HG02973 (cell line): ENCODE measurements at regions not wholly inside any gene's neighbourhood (a gene's known extent, or its start where the extent isn't known, plus 50 kb on each side); places are given as distances from the start of the nearest gene placed in this dataset.
"Not testable (repeated sequence)": the region's sequence is repeated elsewhere in the genome, so short reads cannot be mapped to it uniquely, and the experiment has no call there.

Experiments used
- ATAC-seq: cut with Tn5 transposase; IDR thresholded peaks from one replicate; pipeline ENCODE4 v1.9.1; 2021; ENCODE audit warnings: moderate library complexity; ENCODE audit not compliant: unreplicated experiment

DNA sequence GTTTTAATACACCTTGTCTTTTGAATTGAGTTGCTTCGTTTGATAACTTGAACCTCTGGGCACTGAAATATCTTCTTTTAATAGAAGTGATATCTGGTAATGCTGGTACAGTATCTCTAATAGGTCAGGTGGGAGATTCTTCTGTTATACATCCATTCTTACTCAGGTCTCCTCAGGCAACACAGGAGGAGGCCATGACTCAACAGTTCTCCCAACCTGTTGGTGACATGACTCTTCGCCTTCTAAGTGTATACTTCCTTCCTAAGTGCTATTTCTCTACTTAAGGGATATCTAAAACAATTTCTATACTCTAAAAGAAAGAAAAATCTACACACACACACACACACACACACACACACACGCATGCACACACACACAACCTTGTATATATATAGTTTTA, 509.1 kb downstream of the PCNX1 start:
- ATAC-seq = no peak

GRCh38 chr14:71418532-71419245, 511.4 kb downstream of the PCNX1 start:
- ATAC-seq = no peak

DNA sequence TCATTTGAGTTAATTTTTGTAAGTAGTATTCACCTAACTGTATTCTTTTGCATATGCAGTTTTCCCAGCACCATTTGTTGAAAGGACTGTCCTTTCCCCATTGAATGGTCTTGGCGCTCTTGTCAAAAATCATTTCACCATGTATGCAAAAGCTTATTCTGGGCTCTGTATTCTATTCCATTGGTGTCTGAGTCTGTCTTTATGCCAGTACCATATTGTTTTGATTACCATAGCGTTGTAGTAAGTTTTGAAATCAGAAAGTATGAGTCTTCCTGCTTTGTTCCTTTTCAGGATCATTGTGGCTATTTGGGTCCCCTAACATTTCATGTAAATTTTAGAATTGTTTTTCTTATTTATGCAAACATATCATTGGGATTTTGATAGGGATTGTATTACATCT, 508.7 kb upstream of the RGS6 start:
- ATAC-seq = no peak

DNA sequence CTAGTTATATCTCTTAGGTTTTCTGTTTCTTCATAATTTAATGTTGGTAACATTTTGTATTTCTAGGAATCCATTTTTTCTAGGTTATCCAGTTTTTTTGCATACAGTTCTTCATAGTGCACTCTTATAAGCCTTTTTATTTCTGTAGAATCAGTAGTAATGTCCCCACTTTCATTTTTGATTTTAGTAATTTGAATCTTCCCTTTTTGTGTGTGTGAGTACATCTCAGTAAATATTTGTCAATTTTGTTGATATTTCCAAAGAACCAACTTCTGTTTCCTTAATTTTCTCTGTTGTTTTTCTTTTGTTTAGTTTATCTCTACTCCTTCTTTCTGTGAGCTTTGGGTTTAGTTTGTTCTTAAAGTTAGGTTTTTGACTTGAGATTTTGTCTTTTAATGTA, 507.3 kb upstream of the RGS6 start:
- no peak for ATAC-seq

GRCh38 chr14:71426001-71426400, 506.2 kb upstream of the RGS6 start:
- no peak for ATAC-seq

- no peak for ATAC-seq
These were observed 502.3 kb upstream of the RGS6 start for GRCh38 chr14:71429902-71430301.

- no peak for ATAC-seq
These were observed 501.9 kb upstream of the RGS6 start for GRCh38 chr14:71430321-71430677.

- ATAC-seq = peak; percentile 50
These were observed 501.4 kb upstream of the RGS6 start for GRCh38 chr14:71430678-71431376.

DNA sequence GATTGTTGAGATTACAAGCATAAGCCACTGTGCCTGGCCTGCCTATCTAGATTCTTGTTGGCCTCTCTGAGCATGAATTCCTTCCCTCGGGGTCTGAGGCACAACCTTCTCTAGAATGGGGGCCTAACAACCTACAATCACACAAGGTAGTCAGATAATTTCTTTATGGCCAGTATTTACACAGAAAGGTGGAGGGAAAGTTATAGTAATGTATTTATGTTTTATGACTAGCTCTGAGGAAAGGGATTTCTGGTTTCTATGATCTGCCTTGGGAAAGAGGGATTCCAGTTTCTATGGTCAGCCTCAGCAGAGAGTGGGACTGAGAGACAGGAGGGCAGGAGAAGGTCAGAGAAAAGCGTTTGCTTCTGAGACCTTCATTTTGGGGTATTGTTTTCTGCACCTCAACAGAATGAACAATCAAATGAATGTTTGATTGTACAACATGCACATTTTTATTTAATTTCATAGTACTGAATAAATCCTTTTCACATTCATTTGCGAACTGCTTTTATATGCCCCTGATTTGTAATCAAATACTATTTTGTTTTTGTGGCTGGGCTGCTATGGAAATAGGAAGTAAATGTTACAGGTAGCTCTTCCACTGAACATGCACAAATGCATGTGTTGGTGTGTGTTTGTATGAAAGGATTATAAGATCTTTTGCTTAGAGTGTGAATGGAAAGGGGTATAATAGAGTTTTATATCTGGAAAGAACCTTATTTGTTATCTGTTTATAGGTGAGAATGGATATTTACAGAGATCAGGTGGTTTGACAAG, 499.7 kb upstream of the RGS6 start:
- ATAC-seq = no peak

- ATAC-seq = no peak
These were observed 498.9 kb upstream of the RGS6 start for GRCh38 chr14:71433303-71433702.

DNA sequence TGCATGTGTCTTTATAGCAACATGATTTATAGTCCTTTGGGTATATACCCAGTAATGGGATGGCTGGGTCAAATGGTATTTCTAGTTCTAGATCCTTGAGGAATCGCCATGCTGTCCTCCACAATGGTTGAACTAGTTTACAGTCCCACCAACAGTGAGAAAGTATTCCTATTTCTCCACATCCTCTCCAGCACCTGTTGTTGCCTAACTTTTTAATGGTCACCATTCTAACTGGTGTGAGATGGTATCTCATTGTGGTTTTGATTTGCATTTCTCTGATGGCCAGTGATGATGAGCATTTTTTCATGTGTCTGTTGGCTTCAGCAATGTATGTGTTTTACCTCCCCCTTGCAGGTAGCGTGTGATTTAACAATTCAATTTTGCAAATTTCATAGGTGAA, 496.6 kb upstream of the RGS6 start:
- ATAC-seq = not testable (repeated sequence)

DNA sequence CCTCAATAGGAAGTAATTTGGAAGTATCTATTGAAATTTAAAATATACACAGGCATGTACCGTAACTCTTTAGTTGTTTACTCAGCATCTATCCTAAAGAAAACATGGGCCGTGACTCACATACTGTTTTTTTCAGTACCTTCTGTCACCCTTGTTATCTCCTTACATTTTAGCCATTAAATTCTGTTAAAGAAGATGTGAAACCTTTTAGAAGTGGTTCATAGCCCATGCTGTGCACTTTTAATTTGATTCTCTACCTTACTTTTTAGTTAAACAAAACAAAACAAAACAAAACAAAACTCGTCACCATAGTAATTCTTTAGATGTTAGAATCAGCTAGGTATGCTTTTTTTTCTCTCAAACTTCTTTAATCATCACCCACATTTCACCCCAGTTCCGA, 494.4 kb upstream of the RGS6 start:
- ATAC-seq = no peak

- ATAC-seq = no peak
These were observed 493.5 kb upstream of the RGS6 start for GRCh38 chr14:71438684-71439083.

GRCh38 chr14:71441126-71441525, 491.1 kb upstream of the RGS6 start:
- no peak for ATAC-seq

GRCh38 chr14:71444030-71444822, 488.0 kb upstream of the RGS6 start:
- ATAC-seq = no peak

DNA sequence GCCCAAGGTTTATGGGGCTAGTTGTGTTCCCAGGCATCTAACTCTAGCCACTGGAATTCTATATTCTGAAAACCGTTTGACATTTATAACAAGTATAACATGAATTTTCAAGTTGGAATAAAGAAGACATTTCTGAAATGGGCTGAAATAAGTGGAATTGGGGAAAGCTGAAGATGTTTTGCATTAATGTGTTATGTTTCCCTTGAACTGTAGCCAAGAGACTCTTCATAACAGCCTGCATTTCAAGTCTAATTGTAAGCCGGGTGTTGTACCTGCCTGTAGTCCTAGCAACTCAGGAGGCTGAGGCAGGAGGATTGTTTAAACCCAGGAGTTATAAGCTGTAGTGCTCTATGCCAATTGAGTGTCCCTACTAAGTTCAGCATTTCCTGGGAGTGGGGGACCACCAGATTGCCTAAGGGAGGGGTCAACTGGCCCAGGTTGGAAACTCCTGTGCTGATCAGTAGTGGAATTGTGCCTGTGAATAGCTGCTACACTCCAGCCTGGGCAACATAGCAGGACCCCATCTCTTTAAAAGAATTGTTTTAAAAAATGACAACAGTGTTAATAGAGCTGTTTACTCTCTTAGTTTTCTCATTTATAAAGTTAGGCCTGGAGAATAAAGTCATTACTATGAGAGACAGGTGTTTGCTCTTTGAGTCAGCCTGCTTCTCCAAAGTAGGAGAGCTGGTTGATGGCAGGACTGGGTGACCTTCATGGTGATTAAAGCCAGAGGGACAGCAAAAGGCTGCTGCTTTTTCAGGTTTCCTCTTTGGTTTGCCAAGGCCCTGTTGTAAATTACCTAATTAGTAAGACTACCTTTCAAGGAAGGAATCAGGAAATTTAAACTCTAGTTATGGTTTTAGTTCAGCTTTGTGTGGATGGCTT, 483.6 kb upstream of the RGS6 start:
- no peak for ATAC-seq

DNA sequence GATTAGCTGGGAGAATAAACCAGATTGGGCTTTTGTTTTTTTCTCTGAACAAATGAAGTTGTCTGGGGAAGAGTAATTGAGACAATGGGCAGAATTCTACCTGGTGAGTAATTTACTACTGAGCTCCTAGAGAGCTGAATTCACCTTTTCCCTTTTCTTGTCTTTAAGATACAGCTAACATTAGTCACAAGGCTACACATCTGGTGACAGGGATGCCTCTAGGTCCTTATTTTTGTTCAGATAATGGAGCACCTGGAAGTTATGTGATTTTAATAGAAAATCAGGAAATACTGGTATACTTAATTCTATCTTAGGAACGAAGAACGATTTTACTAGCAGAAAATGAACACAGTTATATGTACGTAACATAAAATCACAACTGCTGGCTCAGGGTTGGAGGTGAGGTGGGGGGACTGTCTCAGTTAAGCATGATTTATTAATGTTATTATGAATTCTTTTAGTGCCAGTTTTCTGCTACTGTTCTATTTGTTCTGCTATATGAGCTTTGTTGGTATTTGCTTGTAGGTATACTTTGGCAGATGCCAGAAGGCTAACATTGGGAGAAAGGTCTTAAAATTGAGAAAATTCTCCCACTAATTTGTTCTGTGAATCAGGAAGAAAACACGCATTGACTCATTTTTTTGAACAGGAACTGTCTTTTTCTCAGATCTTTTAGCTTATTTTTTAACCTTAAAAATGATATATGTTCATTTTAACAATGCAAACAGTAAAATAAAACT, 482.7 kb upstream of the RGS6 start:
- ATAC-seq = no peak

DNA sequence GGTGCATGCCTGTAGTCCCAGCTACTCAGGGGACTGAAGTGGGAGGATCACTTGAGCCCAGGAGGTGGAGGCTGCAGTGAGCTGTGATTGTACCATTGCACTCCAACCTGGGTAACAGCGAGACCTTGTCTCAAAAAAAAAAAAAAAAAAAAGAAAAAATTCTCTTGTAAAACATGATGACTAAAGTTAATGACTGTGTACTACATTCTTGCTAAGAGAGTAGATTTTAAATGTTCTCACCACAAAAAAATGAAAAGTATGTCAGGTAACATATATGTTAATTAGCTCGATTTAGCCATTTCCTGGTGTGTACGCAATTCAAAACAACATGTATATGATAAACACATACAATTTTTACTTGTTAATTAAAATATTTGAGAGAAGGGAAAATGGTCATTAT, 480.7 kb upstream of the RGS6 start:
- ATAC-seq = no peak

GRCh38 chr14:71452539-71452938, 479.7 kb upstream of the RGS6 start:
- no peak for ATAC-seq

GRCh38 chr14:71452987-71453386, 479.2 kb upstream of the RGS6 start:
- no peak for ATAC-seq
